GM19455 (cell line): ENCODE measurements at regions not wholly inside any gene's neighbourhood (a gene's known extent, or its start where the extent isn't known, plus 50 kb on each side); places are given as distances from the start of the nearest gene placed in this dataset.
"Not testable (repeated sequence)": the region's sequence is repeated elsewhere in the genome, so short reads cannot be mapped to it uniquely, and the experiment has no call there.

Source experiments
- ATAC-seq: cut with Tn5 transposase; IDR thresholded peaks from one replicate; pipeline ENCODE4 v1.9.1; 2021; ENCODE audit not compliant: unreplicated experiment

- no peak for ATAC-seq
Observed at GRCh38 chr5:8693341-8693844, 824.4 kb downstream of the MTRR start.

- ATAC-seq, result no peak
Observed at GRCh38 chr5:8694545-8694944, 825.6 kb downstream of the MTRR start.

- no peak for ATAC-seq
Observed at GRCh38 chr5:8695902-8696845, 827.2 kb downstream of the MTRR start.

GRCh38 chr5:8700222-8700621 is 831.3 kb downstream of the MTRR start:
- ATAC-seq, result no peak

- ATAC-seq, result no peak
Observed at GRCh38 chr5:8700671-8701070, 831.7 kb downstream of the MTRR start.

GRCh38 chr5:8701251-8701650 is 832.3 kb downstream of the MTRR start:
- ATAC-seq, result no peak

- ATAC-seq, result no peak
Observed at GRCh38 chr5:8710426-8710930, 835.4 kb downstream of the SEMA5A start.

GRCh38 chr5:8714198-8714597 is 831.7 kb downstream of the SEMA5A start:
- no peak for ATAC-seq

GRCh38 chr5:8714861-8715260 is 831.0 kb downstream of the SEMA5A start:
- ATAC-seq, result no peak

GRCh38 chr5:8719796-8720195 is 826.1 kb downstream of the SEMA5A start:
- ATAC-seq, result no peak

GRCh38 chr5:8720506-8720905 is 825.4 kb downstream of the SEMA5A start:
- ATAC-seq, result no peak

- no peak for ATAC-seq
Observed at GRCh38 chr5:8721536-8721935, 824.3 kb downstream of the SEMA5A start.

- no peak for ATAC-seq
Observed at GRCh38 chr5:8726383-8727036, 819.4 kb downstream of the SEMA5A start.

GRCh38 chr5:8727396-8727795 is 818.5 kb downstream of the SEMA5A start:
- no peak for ATAC-seq

- ATAC-seq, result no peak
Observed at GRCh38 chr5:8729437-8729836, 816.4 kb downstream of the SEMA5A start.

GRCh38 chr5:8730194-8730593 is 815.7 kb downstream of the SEMA5A start:
- ATAC-seq, result no peak

GRCh38 chr5:8731110-8731509 is 814.8 kb downstream of the SEMA5A start:
- not testable (repeated sequence) for ATAC-seq

GRCh38 chr5:8740595-8740994 is 805.3 kb downstream of the SEMA5A start:
- ATAC-seq, result no peak

GRCh38 chr5:8749556-8749955 is 796.3 kb downstream of the SEMA5A start:
- no peak for ATAC-seq

- no peak for ATAC-seq
Observed at GRCh38 chr5:8750100-8750499, 795.8 kb downstream of the SEMA5A start.

GRCh38 chr5:8751971-8752370 is 793.9 kb downstream of the SEMA5A start:
- ATAC-seq, result no peak

GRCh38 chr5:8752595-8752994 is 793.3 kb downstream of the SEMA5A start:
- ATAC-seq, result no peak
